ENCODE measurements at regions not wholly inside any gene's neighbourhood (a gene's known extent, or its start where the extent isn't known, plus 50 kb on each side); places are given as distances from the start of the nearest gene placed in this dataset.
"Not testable (repeated sequence)": the region's sequence is repeated elsewhere in the genome, so short reads cannot be mapped to it uniquely, and the experiment has no call there.

GRCh38 chr13:87986639-87987250 lies 315.6 kb downstream of the SLITRK5 start:
- no peak for DNase-seq

- no peak for DNase-seq
Measured at GRCh38 chr13:87998081-87998480, 326.9 kb downstream of the SLITRK5 start.

GRCh38 chr13:87999240-87999700 lies 328.1 kb downstream of the SLITRK5 start:
- no peak for DNase-seq

- no peak for DNase-seq
Measured at GRCh38 chr13:87999788-88000187, 328.6 kb downstream of the SLITRK5 start.

- no peak for DNase-seq
Measured at GRCh38 chr13:88000239-88000638, 329.1 kb downstream of the SLITRK5 start.

- no peak for DNase-seq
Measured at GRCh38 chr13:88000787-88001186, 329.6 kb downstream of the SLITRK5 start.

- no peak for DNase-seq
Measured at GRCh38 chr13:88005188-88005587, 334.0 kb downstream of the SLITRK5 start.

- DNase-seq = no peak
Measured at GRCh38 chr13:88014527-88014926, 343.4 kb downstream of the SLITRK5 start.

GRCh38 chr13:88022431-88023208 lies 351.4 kb downstream of the SLITRK5 start:
- no peak for DNase-seq

- DNase-seq = no peak
Measured at GRCh38 chr13:88026241-88026640, 355.1 kb downstream of the SLITRK5 start.

GRCh38 chr13:88031980-88032559 lies 360.9 kb downstream of the SLITRK5 start:
- no peak for DNase-seq

- DNase-seq = not testable (repeated sequence)
Measured at GRCh38 chr13:88036205-88036604, 365.0 kb downstream of the SLITRK5 start.

GRCh38 chr13:88042489-88042888 lies 371.3 kb downstream of the SLITRK5 start:
- DNase-seq = no peak

- DNase-seq = no peak
Measured at GRCh38 chr13:88051746-88052482, 380.7 kb downstream of the SLITRK5 start.

- DNase-seq = no peak
Measured at GRCh38 chr13:88063741-88064140, 392.6 kb downstream of the SLITRK5 start.

GRCh38 chr13:88066847-88067246 lies 395.7 kb downstream of the SLITRK5 start:
- DNase-seq = no peak

- DNase-seq = no peak
Measured at GRCh38 chr13:88068316-88068715, 397.1 kb downstream of the SLITRK5 start.

- no peak for DNase-seq
Measured at GRCh38 chr13:88068975-88069374, 397.8 kb downstream of the SLITRK5 start.

GRCh38 chr13:88071371-88071770 lies 400.2 kb downstream of the SLITRK5 start:
- no peak for DNase-seq

- no peak for DNase-seq
Measured at GRCh38 chr13:88074794-88075510, 403.8 kb downstream of the SLITRK5 start.

- DNase-seq = no peak
Measured at GRCh38 chr13:88085036-88085435, 413.9 kb downstream of the SLITRK5 start.

- no peak for DNase-seq
Measured at GRCh38 chr13:88086577-88086976, 415.4 kb downstream of the SLITRK5 start.

GRCh38 chr13:88097541-88097940 lies 426.4 kb downstream of the SLITRK5 start:
- no peak for DNase-seq
